Chondrocyte (in vitro differentiated cells): ENCODE measurements at regions not wholly inside any gene's neighbourhood (a gene's known extent, or its start where the extent isn't known, plus 50 kb on each side); places are given as distances from the start of the nearest gene placed in this dataset.

ENCODE experiments used
- DNase-seq: peaks from one replicate; pipeline ENCODE4 v3.0.0; 2021; ENCODE audit warnings: mixed read lengths, low spot score
- H3K27ac Mint-ChIP-seq: one replicate; pipeline ENCODE4 v1.8.0; 2021; ENCODE audit warnings: mild to moderate bottlenecking, moderate library complexity, mixed read lengths; ENCODE audit not compliant: unreplicated experiment
- H3K27me3 Mint-ChIP-seq: 2 replicates; pipeline ENCODE4 v1.8.0; 2021; ENCODE audit warnings: low read depth, mixed read lengths
- H3K36me3 Mint-ChIP-seq: 2 replicates; pipeline ENCODE4 v1.8.0; 2021; ENCODE audit warnings: low read depth, mixed read lengths
- H3K4me1 Mint-ChIP-seq: 2 replicates; pipeline ENCODE4 v1.8.0; 2021; ENCODE audit warnings: low read depth, mild to moderate bottlenecking, mixed read lengths
- H3K4me3 Mint-ChIP-seq: one replicate; pipeline ENCODE4 v1.8.0; 2021; ENCODE audit warnings: mild to moderate bottlenecking, moderate library complexity, mixed read lengths; ENCODE audit not compliant: unreplicated experiment
- H3K9me3 Mint-ChIP-seq: 2 replicates; pipeline ENCODE4 v1.8.0; 2021; ENCODE audit warnings: low read depth, mixed read lengths
- TF ChIP-seq, protein P1 (sequence below): fragments of 200-600 bp; sonication (generic); IDR thresholded peaks from 2 replicates; pipeline ENCODE4 v1.5.0; 2021; ENCODE audit warnings: antibody characterized with exemption, mild to moderate bottlenecking, moderate library complexity

DNA sequence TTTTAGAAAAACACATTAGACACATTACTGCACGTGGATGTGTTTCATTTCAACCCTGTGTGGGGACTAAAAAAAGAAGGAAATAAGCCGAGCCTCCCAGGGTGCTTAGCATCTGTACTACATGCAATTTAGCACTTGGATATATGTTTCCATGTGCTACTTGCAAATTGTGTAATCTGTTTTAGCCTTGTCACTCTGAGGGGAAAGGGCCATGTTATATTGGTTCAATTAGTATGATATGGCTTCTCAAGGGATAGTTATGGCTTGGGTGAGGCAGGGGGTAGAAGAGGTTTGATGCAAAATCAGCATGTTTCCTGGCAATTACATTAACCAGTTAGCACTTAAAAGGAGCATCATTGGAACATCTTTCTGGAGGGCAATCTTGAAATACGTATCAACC lies 353.5 kb upstream of the GOT2 start:
- Mint-ChIP-seq H3K27me3 (peaks cover 1% of the 10 kb centered on the region), H3K4me3 (no peak overlapping the region), H3K27ac (no peak overlapping the region), H3K36me3 (no peaks in the 10 kb centered on the region), H3K4me1 (no peaks in the 10 kb centered on the region), H3K9me3 (peaks cover 2% of the 10 kb centered on the region)
- TF ChIP-seq, protein P1, sequence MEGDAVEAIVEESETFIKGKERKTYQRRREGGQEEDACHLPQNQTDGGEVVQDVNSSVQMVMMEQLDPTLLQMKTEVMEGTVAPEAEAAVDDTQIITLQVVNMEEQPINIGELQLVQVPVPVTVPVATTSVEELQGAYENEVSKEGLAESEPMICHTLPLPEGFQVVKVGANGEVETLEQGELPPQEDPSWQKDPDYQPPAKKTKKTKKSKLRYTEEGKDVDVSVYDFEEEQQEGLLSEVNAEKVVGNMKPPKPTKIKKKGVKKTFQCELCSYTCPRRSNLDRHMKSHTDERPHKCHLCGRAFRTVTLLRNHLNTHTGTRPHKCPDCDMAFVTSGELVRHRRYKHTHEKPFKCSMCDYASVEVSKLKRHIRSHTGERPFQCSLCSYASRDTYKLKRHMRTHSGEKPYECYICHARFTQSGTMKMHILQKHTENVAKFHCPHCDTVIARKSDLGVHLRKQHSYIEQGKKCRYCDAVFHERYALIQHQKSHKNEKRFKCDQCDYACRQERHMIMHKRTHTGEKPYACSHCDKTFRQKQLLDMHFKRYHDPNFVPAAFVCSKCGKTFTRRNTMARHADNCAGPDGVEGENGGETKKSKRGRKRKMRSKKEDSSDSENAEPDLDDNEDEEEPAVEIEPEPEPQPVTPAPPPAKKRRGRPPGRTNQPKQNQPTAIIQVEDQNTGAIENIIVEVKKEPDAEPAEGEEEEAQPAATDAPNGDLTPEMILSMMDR, result no peak
- DNase-seq, result no peak

DNA sequence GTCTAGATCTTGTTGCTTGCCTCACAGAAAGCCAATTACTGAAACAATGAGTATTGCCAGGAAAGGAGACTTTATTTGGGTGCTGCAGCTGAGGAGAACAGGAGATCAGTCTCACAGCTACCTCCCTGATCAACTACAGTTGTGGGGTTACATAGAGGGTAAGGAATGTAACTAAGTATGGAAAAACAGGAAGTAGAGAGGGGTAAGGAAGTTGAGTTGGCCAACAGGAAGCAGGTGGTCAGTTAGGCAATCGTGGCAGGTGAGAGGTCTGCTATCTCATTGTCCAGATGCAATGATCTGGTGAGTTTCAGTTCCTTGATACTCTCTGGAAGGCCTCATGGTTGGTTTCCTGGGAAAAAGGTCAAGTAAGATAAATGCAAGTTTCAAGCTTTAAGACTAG lies 333.1 kb upstream of the GOT2 start:
- H3K27ac Mint-ChIP-seq, result no peak overlapping the region
- no peaks in the 10 kb centered on the region for H3K36me3 Mint-ChIP-seq
- H3K4me3 Mint-ChIP-seq, result no peak overlapping the region

DNA sequence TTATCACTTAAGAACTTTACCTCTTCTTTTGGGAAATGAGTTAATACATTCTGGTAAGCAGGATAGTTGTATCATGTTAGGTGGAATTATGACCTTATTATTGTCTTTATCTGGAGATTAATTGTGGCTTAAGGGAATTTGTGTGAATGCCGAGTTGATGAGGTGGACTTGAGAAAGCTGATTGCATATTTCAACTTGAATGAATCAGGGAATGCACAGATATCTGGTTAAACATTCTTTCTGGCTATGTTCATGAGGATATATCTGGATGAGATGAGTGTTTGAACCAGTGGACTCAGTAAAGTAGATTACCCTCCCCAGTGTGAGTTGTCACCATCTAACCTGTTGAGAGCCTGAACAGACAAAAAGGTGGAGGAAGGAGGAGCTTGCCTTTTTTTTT lies 326.1 kb upstream of the GOT2 start:
- Mint-ChIP-seq H3K36me3 (no peaks in the 10 kb centered on the region), H3K9me3 (no peaks in the 10 kb centered on the region), H3K4me1 (no peaks in the 10 kb centered on the region), H3K27me3 (no peaks in the 10 kb centered on the region), H3K4me3 (no peak overlapping the region), H3K27ac (no peak overlapping the region)
- DNase-seq, result no peak
- TF ChIP-seq, protein P1, result no peak

More for the DNA sequence above, 333.1 kb upstream of the GOT2 start:
- Mint-ChIP-seq H3K4me1 (no peaks in the 10 kb centered on the region), H3K27me3 (no peaks in the 10 kb centered on the region), H3K9me3 (peaks cover 21% of the 10 kb centered on the region)
- no peak for DNase-seq
- TF ChIP-seq, protein P1, result no peak

DNA sequence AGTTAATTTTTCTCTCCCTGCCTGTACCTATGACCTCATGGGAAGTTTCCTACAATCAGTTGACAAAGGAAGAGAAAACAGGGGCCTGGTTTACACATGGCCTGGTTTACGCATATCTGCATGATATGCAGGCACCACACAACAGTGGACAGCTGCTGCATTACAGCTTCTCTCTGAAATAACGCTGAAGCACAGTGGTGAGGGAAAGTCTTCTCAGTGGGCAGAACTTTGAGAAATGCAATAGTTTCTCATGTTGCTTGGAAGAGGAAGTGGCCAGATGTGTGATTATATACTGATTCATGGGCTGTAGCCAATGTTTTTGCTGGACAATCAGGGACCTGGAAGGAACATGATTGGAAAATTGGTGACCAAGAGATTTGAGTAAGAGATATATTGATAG lies 324.1 kb upstream of the GOT2 start:
- H3K4me1 Mint-ChIP-seq, result no peaks in the 10 kb centered on the region
- no peak overlapping the region for H3K4me3 Mint-ChIP-seq
- no peaks in the 10 kb centered on the region for H3K27me3 Mint-ChIP-seq
- H3K27ac Mint-ChIP-seq, result no peak overlapping the region
- no peaks in the 10 kb centered on the region for H3K36me3 Mint-ChIP-seq
- TF ChIP-seq, protein P1, result no peak
- no peak for DNase-seq
- no peaks in the 10 kb centered on the region for H3K9me3 Mint-ChIP-seq

DNA sequence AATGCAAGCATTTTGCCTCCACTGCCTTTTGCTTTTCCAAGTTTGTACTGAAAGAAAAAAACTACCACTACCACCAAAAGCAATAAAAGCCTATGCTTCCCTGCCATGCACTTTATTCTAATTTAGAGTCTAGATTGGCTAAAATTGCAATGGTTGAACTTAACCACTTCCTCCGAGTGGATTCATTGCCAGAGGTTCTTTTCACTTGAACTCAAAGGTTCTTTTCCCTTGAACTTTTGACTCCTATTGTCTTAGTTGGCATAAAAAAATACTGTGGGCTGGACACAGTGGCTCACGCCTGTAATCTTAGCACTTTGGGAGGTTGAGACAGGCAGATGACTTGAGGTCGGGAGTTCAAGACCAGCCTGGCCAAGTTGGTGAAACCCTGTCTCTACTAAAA lies 319.8 kb upstream of the GOT2 start:
- no peaks in the 10 kb centered on the region for H3K9me3 Mint-ChIP-seq
- no peaks in the 10 kb centered on the region for H3K36me3 Mint-ChIP-seq
- H3K27ac Mint-ChIP-seq, result no peak overlapping the region
- no peaks in the 10 kb centered on the region for H3K27me3 Mint-ChIP-seq
- DNase-seq, result no peak
- TF ChIP-seq, protein P1, result no peak
- no peaks in the 10 kb centered on the region for H3K4me1 Mint-ChIP-seq
- H3K4me3 Mint-ChIP-seq, result no peak overlapping the region
